H1 (cell line): ENCODE measurements at regions not wholly inside any gene's neighbourhood (a gene's known extent, or its start where the extent isn't known, plus 50 kb on each side); places are given as distances from the start of the nearest gene placed in this dataset.

Experiments
- CTCF ChIA-PET: fragments of 300-600 bp; sonication (Branson Sonifier 250); formaldehyde crosslinking; loops from one replicate; lab custom pipeline; 2021; ENCODE audit not compliant: partially characterized antibody; lab: Charles Lee
- POLR2A ChIA-PET: fragments of 300-600 bp; sonication (Branson Sonifier 250); formaldehyde crosslinking; loops from one replicate; lab custom pipeline; 2021; ENCODE audit warnings: inconsistent platforms; ENCODE audit not compliant: partially characterized antibody; lab: Charles Lee
- DNase-seq, 2 experiments: peaks; one replicate each; pipeline versions ENCODE4 v3.0.0 to v3.0.0-alpha.2; 2010 to 2022; ENCODE audit warnings: low spot score in 2 of 2, low read depth in 1 of 2, mixed read lengths in 1 of 2
- FAIRE-seq: peaks from 2 replicates; lab custom pipeline; 2011; peaks lifted over from hg19 to GRCh38; lab: Jason Lieb, UNC
- H2AFZ ChIP-seq: 2 replicates; pipeline ENCODE4 v1.8.1; 2012; ENCODE audit warnings: low read length, inconsistent platforms
- H2AK5ac ChIP-seq: 2 replicates; pipeline ENCODE4 v1.6.1; 2013; ENCODE audit warnings: low read depth, low read length
- H2BK120ac ChIP-seq: replicated peaks from 2 replicates; pipeline ENCODE3; 2013; ENCODE audit warnings: low read depth, low read length, inconsistent platforms
- H2BK12ac ChIP-seq: 2 replicates; pipeline ENCODE4 v1.6.1; 2013; ENCODE audit warnings: low read depth, low read length
- H2BK15ac ChIP-seq: 2 replicates; pipeline ENCODE4 v1.6.1; 2013; ENCODE audit warnings: low read length
- H2BK20ac ChIP-seq: 2 replicates; pipeline ENCODE4 v1.6.1; 2013; ENCODE audit warnings: low read length
- H2BK5ac ChIP-seq: 2 replicates; pipeline ENCODE4 v1.6.1; 2013; ENCODE audit warnings: low read depth, low read length
- H3K14ac ChIP-seq: 2 replicates; pipeline ENCODE4 v1.6.1; 2013; ENCODE audit warnings: inconsistent platforms; ENCODE audit not compliant: insufficient read length
- H3K18ac ChIP-seq: 2 replicates; pipeline ENCODE4 v1.6.1; 2013; ENCODE audit warnings: low read length; ENCODE audit errors: extremely low read depth
- H3K23ac ChIP-seq: 2 replicates; pipeline ENCODE4 v1.6.1; 2013; ENCODE audit warnings: inconsistent platforms; ENCODE audit not compliant: insufficient read length
- H3K23me2 ChIP-seq: 2 replicates; pipeline ENCODE4 v1.6.1; 2013; ENCODE audit warnings: low read depth, low read length
- H3K27ac ChIP-seq: 2 replicates; pipeline ENCODE4 v1.6.1; 2011; ENCODE audit warnings: low read depth, low read length, inconsistent platforms
- H3K27me3 ChIP-seq, 4 experiments: replicated peaks in 1 of 4; 1 replicate in 1 of 4; 2 replicates in 3 of 4; pipeline versions ENCODE4 v1.6.1 to v1.8.1; 2011 to 2013; ENCODE audit warnings: low read length in 3 of 4, mild to moderate bottlenecking in 3 of 4, inconsistent platforms in 2 of 4, mixed read lengths in 2 of 4, moderate library complexity in 1 of 4; ENCODE audit not compliant: control insufficient read depth in 3 of 4, insufficient read depth in 3 of 4; ENCODE audit errors: extremely low read depth in 1 of 4
- H3K36me3 ChIP-seq, 4 experiments: 2 replicates each; pipeline versions ENCODE4 v1.6.1 to v1.8.1; 2011 to 2013; ENCODE audit warnings: mild to moderate bottlenecking in 4 of 4, low read length in 3 of 4, moderate library complexity in 2 of 4, control low read depth in 1 of 4, inconsistent platforms in 1 of 4; ENCODE audit not compliant: insufficient read depth in 4 of 4, control insufficient read depth in 2 of 4
- H3K4ac ChIP-seq: replicated peaks from 2 replicates; pipeline ENCODE3; 2013; ENCODE audit warnings: low read length, low read depth, mixed read lengths, inconsistent platforms; ENCODE audit not compliant: insufficient read length
- H3K4me1 ChIP-seq, 4 experiments: replicated peaks in 1 of 4; 1 replicate in 1 of 4; 2 replicates in 3 of 4; pipeline versions ENCODE4 v1.6.1 to v1.8.1; 2011 to 2013; ENCODE audit warnings: low read length in 3 of 4, inconsistent platforms in 2 of 4, mixed read lengths in 1 of 4; ENCODE audit not compliant: insufficient read depth in 4 of 4, control insufficient read depth in 3 of 4
- H3K4me2 ChIP-seq, 2 experiments: 2 replicates each; pipeline versions ENCODE4 v1.6.1 to v1.8.1; 2011 to 2013; ENCODE audit warnings: low read depth in 2 of 2, low read length in 2 of 2, control low read depth in 1 of 2, inconsistent platforms in 1 of 2, mild to moderate bottlenecking in 1 of 2; ENCODE audit not compliant: insufficient read depth in 1 of 2
- H3K4me3 ChIP-seq, 4 experiments: fragments of 200-600, 300-600 bp in 1 of 4; sonication (generic), shearing (Covaris generic), sonication (Bioruptor Twin) in 1 of 4; 2 replicates each; pipeline versions ENCODE4 v1.5.1 to v1.8.1; 2011 to 2016; ENCODE audit warnings: low read length in 4 of 4, low read depth in 3 of 4, control low read depth in 2 of 4, inconsistent platforms in 2 of 4, mild to moderate bottlenecking in 2 of 4, mixed read lengths in 1 of 4, moderate library complexity in 1 of 4; ENCODE audit not compliant: insufficient read depth in 2 of 4; ENCODE audit errors: extremely low read depth in 1 of 4
- H3K56ac ChIP-seq: replicated peaks from 2 replicates; pipeline ENCODE3; 2013; ENCODE audit warnings: low read depth, mild to moderate bottlenecking, mixed read lengths, low read length, inconsistent platforms; ENCODE audit not compliant: insufficient read length
- H3K79me1 ChIP-seq: 2 replicates; pipeline ENCODE4 v1.6.1; 2013; ENCODE audit warnings: low read depth, low read length, control low read depth
- H3K79me2 ChIP-seq, 2 experiments: 2 replicates each; pipeline versions ENCODE4 v1.6.1 to v1.8.1; 2012 to 2013; ENCODE audit warnings: low read length in 2 of 2, mild to moderate bottlenecking in 2 of 2, inconsistent platforms in 1 of 2; ENCODE audit not compliant: insufficient read depth in 2 of 2, control insufficient read depth in 1 of 2
- H3K9ac ChIP-seq, 4 experiments: replicated peaks in 1 of 4; 1 replicate in 1 of 4; 2 replicates in 3 of 4; pipeline versions ENCODE4 v1.6.1 to v1.8.1; 2011 to 2013; ENCODE audit warnings: low read depth in 3 of 4, low read length in 3 of 4, control low read depth in 2 of 4, mild to moderate bottlenecking in 2 of 4, moderate library complexity in 2 of 4, inconsistent platforms in 1 of 4; ENCODE audit errors: extremely low read depth in 1 of 4
- H3K9me3 ChIP-seq, 2 experiments: 2 replicates each; pipeline versions ENCODE4 v1.6.1 to v1.8.1; 2012 to 2013; ENCODE audit warnings: mild to moderate bottlenecking in 2 of 2, moderate library complexity in 2 of 2, control low read depth in 1 of 2, inconsistent platforms in 1 of 2, low read depth in 1 of 2, low read length in 1 of 2, mixed read lengths in 1 of 2; ENCODE audit not compliant: insufficient read depth in 2 of 2
- H4K20me1 ChIP-seq, 2 experiments: replicated peaks in 1 of 2; 2 replicates each; pipeline versions ENCODE3 to v1.8.1; 2011 to 2013; ENCODE audit warnings: inconsistent platforms in 2 of 2, low read length in 2 of 2, mild to moderate bottlenecking in 1 of 2; ENCODE audit not compliant: insufficient read depth in 2 of 2, control insufficient read depth in 1 of 2
- H4K5ac ChIP-seq: 2 replicates; pipeline ENCODE4 v1.6.1; 2013; ENCODE audit warnings: low read length, low read depth, mixed read lengths, inconsistent platforms; ENCODE audit not compliant: insufficient read length
- H4K8ac ChIP-seq: 2 replicates; pipeline ENCODE4 v1.8.0; 2013; ENCODE audit warnings: mild to moderate bottlenecking, moderate library complexity, low read length, inconsistent platforms; ENCODE audit not compliant: insufficient read depth; ENCODE audit errors: extremely low read depth
- H4K91ac ChIP-seq: replicated peaks from 2 replicates; pipeline ENCODE3; 2013; ENCODE audit warnings: low read length, mixed read lengths, inconsistent platforms; ENCODE audit not compliant: insufficient read length
- BCL11A ChIP-seq, 2 experiments: IDR thresholded peaks; one replicate each; pipeline ENCODE4 v1.6.1; 2011; ENCODE audit warnings: low read depth in 2 of 2, low read length in 2 of 2, mild to moderate bottlenecking in 2 of 2
- CHD1 ChIP-seq: IDR thresholded peaks from 2 replicates; pipeline ENCODE4 v1.6.1; 2012; ENCODE audit warnings: low read depth, low read length, improper control_type of control experiment
- CHD2 ChIP-seq: IDR thresholded peaks from 2 replicates; pipeline ENCODE4 v1.6.1; 2012; ENCODE audit warnings: low read length, improper control_type of control experiment
- EP300 ChIP-seq, 2 experiments: IDR thresholded peaks; 1 replicate in 1 of 2; 2 replicates in 1 of 2; pipeline ENCODE4 v1.6.1; 2011 to 2012; ENCODE audit warnings: low read depth in 2 of 2, low read length in 2 of 2, mild to moderate bottlenecking in 2 of 2, borderline replicate concordance in 1 of 2, inconsistent platforms in 1 of 2, moderate library complexity in 1 of 2
- HDAC6 ChIP-seq: IDR thresholded peaks from one replicate; pipeline ENCODE4 v1.7.1; 2012; ENCODE audit warnings: low read depth, mild to moderate bottlenecking, inconsistent platforms, low read length, moderate library complexity
- KDM1A ChIP-seq: fragments of 200-600, 300-600 bp; sonication (generic); IDR thresholded peaks from 2 replicates; pipeline ENCODE4 v1.7.1; 2016; ENCODE audit warnings: mild to moderate bottlenecking, low read length, borderline replicate concordance
- KDM5A ChIP-seq: fragments of 200-600 bp; IDR thresholded peaks from 2 replicates; pipeline ENCODE4 v1.7.1; 2012; ENCODE audit warnings: mild to moderate bottlenecking, low read length, inconsistent platforms, mixed read lengths
- NANOG ChIP-seq: IDR thresholded peaks from 2 replicates; pipeline ENCODE4 v1.6.1; 2011; ENCODE audit warnings: low read length, low read depth, mild to moderate bottlenecking, inconsistent platforms; ENCODE audit not compliant: insufficient read depth, poor library complexity, severe bottlenecking
- SAP30 ChIP-seq: fragments of 300-600 bp; sonication (generic); IDR thresholded peaks from 2 replicates; pipeline ENCODE4 v1.7.1; 2012; ENCODE audit warnings: low read length, moderate library complexity, mild to moderate bottlenecking, inconsistent platforms; ENCODE audit not compliant: insufficient read depth, insufficient replicate concordance
- TBP ChIP-seq: IDR thresholded peaks from 2 replicates; pipeline ENCODE4 v1.6.1; 2011; ENCODE audit warnings: low read depth, low read length, improper control_type of control experiment
- TCF12 ChIP-seq: IDR thresholded peaks from 2 replicates; pipeline ENCODE4 v1.6.1; 2011; ENCODE audit warnings: low read depth, mild to moderate bottlenecking, low read length
- ZNF274 ChIP-seq: IDR thresholded peaks from 2 replicates; pipeline ENCODE4 v1.7.0; 2012; ENCODE audit warnings: low read length, borderline replicate concordance; ENCODE audit errors: extremely low read depth
- WGBS, 2 experiments: shearing (Covaris generic) in 1 of 2; methylation state at CpG; one replicate each; pipeline versions ENCODE4 v1.1.6 to v1.1.7; 2013 to 2015; ENCODE audit warnings: low lambda C conversion rate in 2 of 2, mixed read lengths in 2 of 2, inconsistent platforms in 1 of 2, low coverage in 1 of 2, missing lambda C conversion rate in 1 of 2; ENCODE audit not compliant: insufficient replicate concordance in 2 of 2, insufficient coverage in 1 of 2, insufficient read length in 1 of 2; ENCODE audit errors: extremely low coverage in 1 of 2, missing lambda C conversion rate in 1 of 2; 5-methylcytosine and 5-hydroxymethylcytosine counted together

DNA sequence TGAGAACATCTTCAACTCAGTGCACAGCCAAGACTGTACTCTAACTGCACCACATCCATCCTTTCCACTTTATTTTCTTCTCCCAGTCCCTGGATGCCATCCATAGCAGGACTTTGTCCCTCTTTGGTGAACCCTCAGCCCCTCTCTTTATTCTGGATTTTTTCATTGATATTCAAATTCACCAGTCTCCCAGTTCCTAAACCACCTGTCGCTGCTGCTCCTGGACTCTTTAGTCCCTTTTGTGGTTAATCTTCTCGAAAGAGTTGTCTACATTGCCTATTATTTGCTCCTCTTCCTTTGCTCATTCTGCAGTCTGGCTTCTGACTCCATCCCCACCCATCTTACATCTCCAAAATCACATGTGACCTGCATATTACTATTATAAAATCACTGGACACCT is 59.4 kb upstream of the ZSWIM6 start:
- Histone ChIP-seq H3K4me1 (peaks cover 0 to 8% (median 2%) of the 10 kb centered on the region in 4 experiments; a peak in 3 of 7 replicates), H2AK5ac (no peak overlapping the region), H2BK120ac (no peak overlapping the region), H3K23me2 (no peaks in the 10 kb centered on the region), H2BK15ac (no peak overlapping the region), H3K27me3 (no peaks in the 10 kb centered on the region), H4K5ac (no peak overlapping the region), H3K9me3 (no peaks in the 10 kb centered on the region), H4K91ac (no peak overlapping the region), H3K4me3 (no peak overlapping the region), H4K8ac (no peak overlapping the region), H2BK20ac (no peak overlapping the region), H3K27ac (no peak overlapping the region), H4K20me1 (no peaks in the 10 kb centered on the region), H3K56ac (no peak overlapping the region), H3K36me3 (no peaks in the 10 kb centered on the region), H3K18ac (no peak overlapping the region), H3K4ac (no peak overlapping the region), H3K79me2 (no peaks in the 10 kb centered on the region), H2AFZ (no peak overlapping the region), H3K4me2 (peak overlapping the region in 1 of 2 experiments; percentile 24; a peak in 1 of 4 replicates), H2BK5ac (no peak overlapping the region), H3K9ac (no peak overlapping the region), H3K79me1 (no peaks in the 10 kb centered on the region), H3K23ac (no peak overlapping the region), H2BK12ac (no peak overlapping the region), H3K14ac (no peak overlapping the region)
- FAIRE-seq (no peak), DNase-seq (no peak)
- ChIA-PET CTCF (interaction anchor here (1.5 kb wide), 1 partner anchor 14 kb away, joined by 3 read pairs; no protein-coding TSS in a partner anchor), POLR2A (interaction anchor here (0.7 kb wide), 1 partner anchor 640 kb away, joined by 3 read pairs; no protein-coding TSS in a partner anchor)
- WGBS, 2 experiments = 89% methylated on average over 2 of the region's 2 CpGs; no CpG with 5 or more reads in 1 of the 2 experiments
- TF ChIP-seq BCL11A (IDR thresholded peaks at IDR 0.05; ENCODE audit: low read depth in 2 of 2, low read length in 2 of 2) (no peak), CHD1 (no peak), NANOG (no peak), CHD2 (no peak), KDM5A (no peak), ZNF274 (no peak), EP300 (IDR thresholded peaks at IDR 0.05; ENCODE audit: borderline replicate concordance in 1 of 2, low read depth in 2 of 2, low read length in 2 of 2) (no peak), TBP (no peak), SAP30 (no peak), HDAC6 (no peak), TCF12 (no peak), KDM1A (no peak)
